22Rv1 (cell line): ENCODE measurements at regions not wholly inside any gene's neighbourhood (a gene's known extent, or its start where the extent isn't known, plus 50 kb on each side); places are given as distances from the start of the nearest gene placed in this dataset.

ENCODE experiments used
- ZFX ChIP-seq: fragments of 450-650 bp; IDR thresholded peaks from 2 replicates; pipeline ENCODE4 v1.6.1; 2017; ENCODE audit warnings: antibody characterized with exemption, borderline replicate concordance
- TF ChIP-seq, protein P1 (sequence below): fragments of 450-650 bp; IDR thresholded peaks from 2 replicates; pipeline ENCODE4 v1.5.1; 2017; ENCODE audit warnings: mild to moderate bottlenecking

DNA sequence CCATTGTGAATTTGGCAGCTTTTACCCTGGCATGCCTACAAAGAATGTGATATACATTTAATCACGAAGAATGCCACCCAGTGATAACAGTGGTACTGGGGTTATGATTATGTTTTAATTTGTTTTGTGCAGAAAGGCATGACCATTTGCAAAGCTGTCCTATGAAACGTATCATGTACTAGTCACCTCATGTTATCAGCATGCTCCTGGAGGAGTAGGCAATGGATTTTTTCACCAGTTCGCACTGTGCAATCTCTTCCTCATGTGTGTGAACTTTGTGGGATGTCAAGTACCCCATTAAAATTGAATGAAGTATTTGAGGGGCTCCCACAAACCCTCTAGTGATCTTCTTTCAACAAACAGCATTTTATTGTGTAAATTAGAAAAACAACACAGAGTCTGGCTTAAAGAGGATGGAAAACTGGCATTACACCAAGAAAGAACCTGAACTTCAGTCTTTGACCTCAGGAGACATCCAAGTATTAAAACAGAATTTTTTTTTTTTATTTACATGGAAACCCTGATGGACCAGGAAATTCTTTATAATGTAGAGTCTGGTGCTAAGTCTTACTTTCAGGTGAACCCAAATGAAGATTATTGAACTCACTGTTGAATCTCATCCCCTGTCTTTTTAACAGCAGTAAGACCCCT lies 200.6 kb upstream of the PGRMC2 start:
- TF ChIP-seq, protein P1, sequence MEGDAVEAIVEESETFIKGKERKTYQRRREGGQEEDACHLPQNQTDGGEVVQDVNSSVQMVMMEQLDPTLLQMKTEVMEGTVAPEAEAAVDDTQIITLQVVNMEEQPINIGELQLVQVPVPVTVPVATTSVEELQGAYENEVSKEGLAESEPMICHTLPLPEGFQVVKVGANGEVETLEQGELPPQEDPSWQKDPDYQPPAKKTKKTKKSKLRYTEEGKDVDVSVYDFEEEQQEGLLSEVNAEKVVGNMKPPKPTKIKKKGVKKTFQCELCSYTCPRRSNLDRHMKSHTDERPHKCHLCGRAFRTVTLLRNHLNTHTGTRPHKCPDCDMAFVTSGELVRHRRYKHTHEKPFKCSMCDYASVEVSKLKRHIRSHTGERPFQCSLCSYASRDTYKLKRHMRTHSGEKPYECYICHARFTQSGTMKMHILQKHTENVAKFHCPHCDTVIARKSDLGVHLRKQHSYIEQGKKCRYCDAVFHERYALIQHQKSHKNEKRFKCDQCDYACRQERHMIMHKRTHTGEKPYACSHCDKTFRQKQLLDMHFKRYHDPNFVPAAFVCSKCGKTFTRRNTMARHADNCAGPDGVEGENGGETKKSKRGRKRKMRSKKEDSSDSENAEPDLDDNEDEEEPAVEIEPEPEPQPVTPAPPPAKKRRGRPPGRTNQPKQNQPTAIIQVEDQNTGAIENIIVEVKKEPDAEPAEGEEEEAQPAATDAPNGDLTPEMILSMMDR: no peak
- no peak for TF ChIP-seq ZFX
